IMR-90 (cell line): ENCODE measurements at regions not wholly inside any gene's neighbourhood (a gene's known extent, or its start where the extent isn't known, plus 50 kb on each side); places are given as distances from the start of the nearest gene placed in this dataset.

Source experiments
- ATAC-seq: fragments of 200-7000 bp; cut with Tn5 transposase; 2 replicates; pipeline ENCODE4 v1.9.1; 2020; ENCODE audit warnings: low read depth, mild to moderate bottlenecking, moderate library complexity
- BruUV-seq: library from RNA; stranded (reverse); fragments of 400-500 nt; replicated peaks from 2 replicates; lab custom pipeline; 2021; lab: Mats Ljungman, UMichigan
- CTCF ChIA-PET: fragments of 300-600 bp; formaldehyde crosslinking; extraction: SDS; loops from one replicate; lab custom pipeline; 2021; ENCODE audit warnings: antibody characterized with exemption; lab: Yijun Ruan, JAX
- POLR2A ChIA-PET: fragments of 300-600 bp; sonication (Branson Sonifier 250); formaldehyde crosslinking; loops from one replicate; lab custom pipeline; 2022; ENCODE audit warnings: antibody characterized with exemption; ENCODE audit not compliant: unreplicated experiment; lab: Charles Lee
- DNase-seq: peaks from one replicate; pipeline ENCODE4 v3.0.0; 2013
- H2AFZ ChIP-seq: replicated peaks from 2 replicates; pipeline ENCODE3; 2013; ENCODE audit warnings: low read length, mild to moderate bottlenecking; ENCODE audit not compliant: poor library complexity
- H2AK5ac ChIP-seq: 2 replicates; pipeline ENCODE4 v1.6.1; 2013; ENCODE audit warnings: low read depth, low read length, inconsistent platforms
- H2AK9ac ChIP-seq: replicated peaks from 2 replicates; pipeline ENCODE3; 2013; ENCODE audit warnings: mild to moderate bottlenecking, low read depth, low read length, moderate library complexity; ENCODE audit not compliant: poor library complexity
- H2BK120ac ChIP-seq: 2 replicates; pipeline ENCODE4 v1.6.1; 2013; ENCODE audit warnings: low read depth, low read length, inconsistent platforms
- H2BK15ac ChIP-seq: 3 replicates; pipeline ENCODE4 v1.6.1; 2013; ENCODE audit warnings: low read depth, low read length, inconsistent platforms
- H2BK20ac ChIP-seq: 2 replicates; pipeline ENCODE4 v1.6.1; 2013; ENCODE audit warnings: low read depth, mild to moderate bottlenecking, inconsistent platforms, low read length, moderate library complexity
- H2BK5ac ChIP-seq: 2 replicates; pipeline ENCODE4 v1.6.1; 2013; ENCODE audit warnings: mild to moderate bottlenecking, low read depth, low read length, inconsistent platforms; ENCODE audit not compliant: poor library complexity, severe bottlenecking
- H3K14ac ChIP-seq: replicated peaks from 2 replicates; pipeline ENCODE4 v1.6.1; 2013; ENCODE audit warnings: low read depth, low read length, inconsistent platforms
- H3K18ac ChIP-seq: 2 replicates; pipeline ENCODE4 v1.6.1; 2013; ENCODE audit warnings: low read depth, low read length, control low read depth
- H3K23ac ChIP-seq: 2 replicates; pipeline ENCODE4 v1.6.1; 2013; ENCODE audit warnings: low read depth, low read length, inconsistent platforms
- H3K27ac ChIP-seq: 2 replicates; pipeline ENCODE4 v1.5.1; 2013; ENCODE audit warnings: mild to moderate bottlenecking, control low read depth, low read length; ENCODE audit not compliant: insufficient read depth
- H3K27me3 ChIP-seq: 2 replicates; pipeline ENCODE4 v1.6.1; 2013; ENCODE audit warnings: low read length; ENCODE audit not compliant: control insufficient read depth, insufficient read depth
- H3K36me3 ChIP-seq: 2 replicates; pipeline ENCODE4 v1.6.1; 2013; ENCODE audit warnings: low read length, mixed read lengths; ENCODE audit not compliant: control insufficient read depth, insufficient read depth
- H3K4ac ChIP-seq: 2 replicates; pipeline ENCODE4 v1.6.1; 2013; ENCODE audit warnings: low read depth, low read length, inconsistent platforms
- H3K4me1 ChIP-seq: 2 replicates; pipeline ENCODE4 v1.6.1; 2013; ENCODE audit warnings: low read length, mixed read lengths; ENCODE audit not compliant: control insufficient read depth, insufficient read depth
- H3K4me2 ChIP-seq: 2 replicates; pipeline ENCODE4 v1.6.1; 2013; ENCODE audit warnings: low read depth, mild to moderate bottlenecking, control low read depth, low read length, moderate library complexity
- H3K4me3 ChIP-seq: 2 replicates; pipeline ENCODE4 v1.5.1; 2013; ENCODE audit warnings: low read depth, mild to moderate bottlenecking, control low read depth, low read length, moderate library complexity; ENCODE audit not compliant: insufficient read depth
- H3K56ac ChIP-seq: 2 replicates; pipeline ENCODE4 v1.6.1; 2013; ENCODE audit warnings: low read length, inconsistent platforms; ENCODE audit not compliant: insufficient read depth; ENCODE audit errors: extremely low read depth
- H3K79me1 ChIP-seq, 2 experiments: 2 replicates each; pipeline ENCODE4 v1.6.1; 2013; ENCODE audit warnings: low read length in 2 of 2, inconsistent platforms in 1 of 2, low read depth in 1 of 2
- H3K9ac ChIP-seq: 2 replicates; pipeline ENCODE4 v1.6.1; 2013; ENCODE audit warnings: low read depth, low read length, control low read depth
- H3K9me1 ChIP-seq: 2 replicates; pipeline ENCODE4 v1.6.1; 2013; ENCODE audit warnings: low read length, inconsistent platforms; ENCODE audit not compliant: insufficient read depth
- H3K9me3 ChIP-seq: 2 replicates; pipeline ENCODE4 v1.6.1; 2013; ENCODE audit warnings: low read length; ENCODE audit not compliant: control insufficient read depth, insufficient read depth
- H4K20me1 ChIP-seq: 2 replicates; pipeline ENCODE4 v1.6.1; 2013; ENCODE audit warnings: low read length, inconsistent platforms; ENCODE audit not compliant: insufficient read depth
- H4K5ac ChIP-seq: 2 replicates; pipeline ENCODE4 v1.6.1; 2013; ENCODE audit warnings: mild to moderate bottlenecking, low read depth, low read length, control low read depth
- H4K8ac ChIP-seq, 2 experiments: 2 replicates each; pipeline ENCODE4 v1.6.1; 2013; ENCODE audit warnings: low read depth in 2 of 2, low read length in 2 of 2, control low read depth in 1 of 2, inconsistent platforms in 1 of 2
- H4K91ac ChIP-seq: 2 replicates; pipeline ENCODE4 v1.6.1; 2013; ENCODE audit warnings: low read depth, low read length, inconsistent platforms; ENCODE audit not compliant: insufficient read depth
- FOS ChIP-seq: fragments of 150-350 bp; IDR thresholded peaks from 2 replicates; pipeline ENCODE4 v1.6.1; 2016; ENCODE audit warnings: low read depth, low read length
- MAFK ChIP-seq: IDR thresholded peaks from 2 replicates; pipeline ENCODE4 v1.6.1; 2012; ENCODE audit warnings: low read depth, low read length, improper control_type of control experiment
- WGBS, 2 experiments: methylation state at CpG; one replicate each; pipeline versions ENCODE4 v1.1.5 to v1.1.7; 2013; ENCODE audit warnings: missing lambda C conversion rate in 2 of 2; ENCODE audit not compliant: insufficient read length in 1 of 2; ENCODE audit errors: extremely low coverage in 2 of 2; 5-methylcytosine and 5-hydroxymethylcytosine counted together
- dilution Hi-C: fragments of 300-500 bp; cut with HindIII; formaldehyde crosslinking; loops from one replicate; pipeline ENCODE4 v1.14.3; 2018; ENCODE audit warnings: low sequenced_read_pairs; ENCODE audit not compliant: unreplicated experiment
- in situ Hi-C: fragments of 300-500 bp; cut with MboI; formaldehyde crosslinking; loops from 3 replicates; pipeline ENCODE4 v1.14.3; 2019; ENCODE audit warnings: low sequenced_read_pairs, inconsistent platforms, mixed read lengths
- intact Hi-C: fragments of 100-400 bp; cut with micrococcal nuclease; formaldehyde crosslinking; loops from 2 replicates; pipeline ENCODE4 v1.10.0; 2022
- TF ChIP-seq, protein P1 (sequence below): conservative IDR thresholded peaks from 2 replicates; pipeline ENCODE4 v1.5.1; 2012; ENCODE audit warnings: mild to moderate bottlenecking, low read depth, low read length, improper control_type of control experiment

DNA sequence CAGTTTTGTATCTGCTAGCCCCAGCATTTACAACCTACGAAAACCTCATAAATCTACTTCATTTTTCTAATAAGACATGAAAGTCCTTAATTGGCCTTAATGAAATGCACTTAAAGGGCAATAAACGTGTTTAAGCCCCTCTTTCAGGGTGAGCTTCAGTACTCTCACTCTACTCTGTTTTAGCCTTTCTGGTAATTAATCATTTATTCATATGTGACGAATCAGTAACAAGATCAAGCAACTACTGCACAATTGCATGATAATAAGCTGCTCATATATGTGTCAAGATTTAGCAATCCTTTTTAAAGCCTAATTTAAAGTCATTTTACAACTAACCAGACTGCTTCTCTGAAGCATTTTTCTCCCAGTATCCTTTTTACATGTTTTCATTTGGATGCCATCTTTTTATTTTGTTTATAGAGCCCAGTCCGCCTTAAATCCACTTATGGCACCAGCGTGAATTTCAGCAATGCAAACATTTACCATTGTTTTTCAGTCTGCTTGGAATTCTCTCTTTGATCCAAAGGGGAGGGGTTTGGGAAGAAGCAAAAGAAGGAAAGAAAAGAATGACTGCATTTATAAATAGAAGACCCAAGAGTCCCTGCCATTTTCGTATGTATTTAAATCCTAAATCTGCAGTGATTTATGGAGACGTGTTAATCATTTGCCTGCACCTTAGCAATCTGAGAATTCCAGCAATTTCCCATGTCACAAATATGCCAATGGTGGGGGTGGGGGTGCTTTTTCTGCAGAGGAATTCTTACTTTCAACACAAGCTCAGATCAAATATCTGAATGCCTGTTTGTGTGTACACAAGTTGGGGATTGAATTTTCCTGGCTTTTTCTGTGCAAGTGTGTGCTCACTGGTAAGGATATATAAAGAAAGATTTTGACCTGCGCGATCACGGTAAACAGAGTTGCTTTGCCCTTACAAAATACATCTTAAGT is 230.8 kb upstream of the TBC1D5 start (continued):
- no peak for TF ChIP-seq FOS

DNA sequence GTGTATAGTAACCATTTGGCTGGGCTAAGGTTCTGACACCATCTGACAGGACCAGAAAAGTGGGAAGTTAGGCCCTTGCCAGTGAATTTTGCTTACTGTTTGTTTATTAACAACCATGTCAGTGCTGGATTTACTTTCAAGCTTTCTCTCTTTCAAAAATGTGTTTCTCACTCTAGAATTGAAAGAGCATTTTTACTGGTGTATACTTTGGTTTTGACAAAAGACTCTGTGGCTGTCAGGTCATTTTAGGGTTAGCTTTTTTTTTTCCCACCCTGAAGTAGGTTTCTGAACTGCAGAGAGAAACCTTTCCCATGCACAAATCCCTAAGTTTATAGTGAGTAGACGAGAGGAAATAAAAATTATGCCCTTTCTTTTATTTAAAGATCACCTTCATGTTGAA is 230.0 kb upstream of the TBC1D5 start:
- no peak overlapping the region for H3K4me2 ChIP-seq
- H3K23ac ChIP-seq: no peak overlapping the region
- H2BK5ac ChIP-seq: no peak overlapping the region
- dilution Hi-C loops: no loop called here
- TF ChIP-seq, protein P1, sequence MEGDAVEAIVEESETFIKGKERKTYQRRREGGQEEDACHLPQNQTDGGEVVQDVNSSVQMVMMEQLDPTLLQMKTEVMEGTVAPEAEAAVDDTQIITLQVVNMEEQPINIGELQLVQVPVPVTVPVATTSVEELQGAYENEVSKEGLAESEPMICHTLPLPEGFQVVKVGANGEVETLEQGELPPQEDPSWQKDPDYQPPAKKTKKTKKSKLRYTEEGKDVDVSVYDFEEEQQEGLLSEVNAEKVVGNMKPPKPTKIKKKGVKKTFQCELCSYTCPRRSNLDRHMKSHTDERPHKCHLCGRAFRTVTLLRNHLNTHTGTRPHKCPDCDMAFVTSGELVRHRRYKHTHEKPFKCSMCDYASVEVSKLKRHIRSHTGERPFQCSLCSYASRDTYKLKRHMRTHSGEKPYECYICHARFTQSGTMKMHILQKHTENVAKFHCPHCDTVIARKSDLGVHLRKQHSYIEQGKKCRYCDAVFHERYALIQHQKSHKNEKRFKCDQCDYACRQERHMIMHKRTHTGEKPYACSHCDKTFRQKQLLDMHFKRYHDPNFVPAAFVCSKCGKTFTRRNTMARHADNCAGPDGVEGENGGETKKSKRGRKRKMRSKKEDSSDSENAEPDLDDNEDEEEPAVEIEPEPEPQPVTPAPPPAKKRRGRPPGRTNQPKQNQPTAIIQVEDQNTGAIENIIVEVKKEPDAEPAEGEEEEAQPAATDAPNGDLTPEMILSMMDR: no peak
- TF ChIP-seq MAFK: no peak
- no peak overlapping the region for H3K4ac ChIP-seq
- no peak overlapping the region for H4K8ac ChIP-seq
- H2BK20ac ChIP-seq: no peak overlapping the region
- H3K18ac ChIP-seq: no peak overlapping the region
- no peak overlapping the region for H2BK15ac ChIP-seq
- no TSS peak for BruUV-seq
- no peak overlapping the region for H3K56ac ChIP-seq
- H3K79me1 ChIP-seq: no peaks in the 10 kb centered on the region
- no peaks in the 10 kb centered on the region for H4K20me1 ChIP-seq
- H3K14ac ChIP-seq: no peak overlapping the region
- ChIA-PET CTCF (interaction anchor here (0.7 kb wide), 1 partner anchor 14 kb away, joined by 7 read pairs; no protein-coding TSS in a partner anchor), POLR2A (no interaction called here)
- no peaks in the 10 kb centered on the region for H3K4me1 ChIP-seq
- H3K36me3 ChIP-seq: no peaks in the 10 kb centered on the region
- WGBS, 2 experiments: no CpG with 5 or more reads among the region's 1 CpG
- H2AFZ ChIP-seq: no peak overlapping the region
- ATAC-seq (no peak), DNase-seq (no peak)
- no peak overlapping the region for H4K91ac ChIP-seq
- no peak overlapping the region for H3K27ac ChIP-seq
- H2AK5ac ChIP-seq: no peak overlapping the region
- no peaks in the 10 kb centered on the region for H3K9me1 ChIP-seq
- H2AK9ac ChIP-seq: no peak overlapping the region
- intact Hi-C loops: no loop called here
- H3K4me3 ChIP-seq: no peak overlapping the region
- no peaks in the 10 kb centered on the region for H3K27me3 ChIP-seq
- no peak overlapping the region for H4K5ac ChIP-seq
- in situ Hi-C loops: no loop called here
- H3K9ac ChIP-seq: no peak overlapping the region
- H2BK120ac ChIP-seq: no peak overlapping the region
- no peaks in the 10 kb centered on the region for H3K9me3 ChIP-seq
